ENCODE measurements at regions not wholly inside any gene's neighbourhood (a gene's known extent, or its start where the extent isn't known, plus 50 kb on each side); places are given as distances from the start of the nearest gene placed in this dataset.

DNA sequence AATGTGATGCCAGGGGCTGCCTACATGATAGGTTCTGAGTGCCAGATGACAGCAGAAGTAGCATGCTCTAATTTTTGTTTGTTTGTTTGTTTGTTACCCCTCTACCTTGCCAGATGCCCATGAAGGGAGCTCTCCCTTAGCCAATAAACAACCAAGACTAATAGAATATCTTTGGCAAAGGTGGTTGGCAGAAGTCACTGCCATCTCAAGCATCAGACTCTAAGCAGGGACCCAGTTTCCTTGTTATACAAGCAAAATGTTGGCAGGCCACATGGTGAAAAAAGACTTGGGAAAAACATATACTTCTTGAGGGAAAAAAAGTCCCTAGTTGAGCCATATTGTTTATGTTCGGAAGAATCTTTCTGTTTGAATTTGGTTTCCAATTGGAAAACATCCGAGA, 609.0 kb upstream of the CFAP20DC start:
- Histone ChIP-seq H3F3A (ENCODE audit: insufficient read depth, low read depth) (peaks cover 1% of the 10 kb centered on the region; the same call in 1 of the 2 replicates), H3K4me1 (replicated peaks; ENCODE audit: insufficient read depth) (peaks cover 23% of the 10 kb centered on the region), H3K79me2 (ENCODE audit: low read depth) (no peaks in the 10 kb centered on the region), H3K9me3 (ENCODE audit: insufficient read depth, low read depth) (no peaks in the 10 kb centered on the region), H3K4me2 (no peak overlapping the region), H3K4me3 (no peak overlapping the region), H3K27me3 (ENCODE audit: insufficient read depth, low read depth) (0 out of 2 replicates have a peak, but pooled peaks cover 4% of the 10 kb centered on the region), H3K36me3 (ENCODE audit: low read depth) (no peaks in the 10 kb centered on the region), H2AFZ (no peak overlapping the region), H4K20me1 (ENCODE audit: insufficient read depth) (no peaks in the 10 kb centered on the region), H3K9me2 (ENCODE audit: insufficient read depth) (no peaks in the 10 kb centered on the region), H3K27ac (no peak overlapping the region)
- no TSS peak for BruUV-seq (replicated peaks)
- intact Hi-C loops (cut with micrococcal nuclease; ENCODE audit: unreplicated experiment) = no loop called here
- DNase-seq = no peak
- TF ChIP-seq CTCF (conservative IDR thresholded peaks at IDR 0.05) = no peak
- no peak for TF ChIP-seq EZH2 (IDR thresholded peaks at IDR 0.05; ENCODE audit: low read depth)
- CTCF ChIA-PET = no interaction called here
- POLR2A ChIA-PET (ENCODE audit: unreplicated experiment) = no interaction called here

DNA sequence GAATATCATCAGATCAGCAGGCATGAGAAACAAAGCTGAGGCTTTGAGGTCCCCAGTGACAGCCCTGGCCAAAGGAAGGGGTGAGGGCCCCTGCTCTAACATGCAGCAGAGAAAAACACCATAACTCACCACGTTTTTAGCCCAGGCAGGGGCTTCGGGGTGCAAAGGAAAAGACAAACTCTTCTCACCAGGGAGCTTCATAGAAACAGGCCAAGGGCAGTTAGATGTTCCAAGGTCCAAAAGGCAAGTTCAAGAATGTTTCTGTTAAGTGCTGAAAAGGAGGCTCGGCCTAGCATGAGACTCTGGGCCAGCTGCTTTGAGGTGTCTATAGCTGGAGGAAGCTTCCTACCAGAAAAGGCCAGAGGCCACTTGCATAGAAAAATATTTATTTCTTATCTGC, 608.4 kb upstream of the CFAP20DC start:
- H4K20me1 ChIP-seq (ENCODE audit: insufficient read depth) = no peaks in the 10 kb centered on the region
- H3K4me2 ChIP-seq = no peak overlapping the region
- TF ChIP-seq CTCF (conservative IDR thresholded peaks at IDR 0.05) (no peak), EZH2 (IDR thresholded peaks at IDR 0.05; ENCODE audit: low read depth) (no peak)
- H2AFZ ChIP-seq = no peak overlapping the region
- H3K27ac ChIP-seq = no peak overlapping the region
- H3K36me3 ChIP-seq (ENCODE audit: low read depth) = no peaks in the 10 kb centered on the region
- H3F3A ChIP-seq (ENCODE audit: insufficient read depth, low read depth) = no peaks in the 10 kb centered on the region
- no TSS peak for BruUV-seq (replicated peaks)
- intact Hi-C loops (cut with micrococcal nuclease; ENCODE audit: unreplicated experiment) = no loop called here
- CTCF ChIA-PET = no interaction called here
- no peak for DNase-seq
- POLR2A ChIA-PET (ENCODE audit: unreplicated experiment) = no interaction called here
- no peaks in the 10 kb centered on the region for H3K9me3 ChIP-seq (ENCODE audit: insufficient read depth, low read depth)
- H3K9me2 ChIP-seq (ENCODE audit: insufficient read depth) = no peaks in the 10 kb centered on the region
- H3K4me3 ChIP-seq = no peak overlapping the region
- H3K4me1 ChIP-seq (replicated peaks; ENCODE audit: insufficient read depth) = peaks cover 26% of the 10 kb centered on the region
- 0 out of 2 replicates have a peak, but pooled peaks cover 4% of the 10 kb centered on the region for H3K27me3 ChIP-seq (ENCODE audit: insufficient read depth, low read depth)
- no peaks in the 10 kb centered on the region for H3K79me2 ChIP-seq (ENCODE audit: low read depth)

DNA sequence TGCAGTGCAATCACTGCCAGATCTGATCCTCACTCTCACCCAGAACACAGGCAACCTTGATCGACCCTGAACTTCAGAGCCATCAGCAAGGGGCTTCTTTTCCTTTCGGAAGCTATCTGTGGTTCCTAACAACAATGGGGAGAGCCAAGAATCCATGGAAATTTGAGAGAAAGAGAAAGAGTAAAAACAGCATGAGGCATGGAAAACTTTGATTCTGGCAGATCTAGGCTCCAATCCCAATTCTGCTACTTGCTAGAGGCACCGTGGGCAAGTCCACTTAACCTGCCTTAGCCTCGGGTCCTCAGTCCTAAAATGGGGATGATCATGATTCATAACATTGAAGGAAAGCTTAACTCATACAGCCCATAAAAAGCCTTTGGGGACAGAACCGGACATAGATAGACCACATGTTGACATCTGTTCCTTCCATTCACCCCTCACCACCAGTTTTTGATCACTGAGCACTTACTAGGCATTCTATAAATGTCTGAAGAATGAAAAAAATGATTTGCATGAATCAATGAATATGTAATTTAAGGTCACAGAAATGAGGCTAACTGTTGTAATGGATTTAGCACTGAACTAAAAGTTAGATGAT, 605.7 kb upstream of the CFAP20DC start:
- ChIA-PET POLR2A (ENCODE audit: unreplicated experiment) (no interaction called here), CTCF (no interaction called here)
- no peak overlapping the region for H3K27ac ChIP-seq
- H3K36me3 ChIP-seq (ENCODE audit: low read depth) = no peaks in the 10 kb centered on the region
- H3F3A ChIP-seq (ENCODE audit: insufficient read depth, low read depth) = no peaks in the 10 kb centered on the region
- no peak for DNase-seq
- TF ChIP-seq CTCF (conservative IDR thresholded peaks at IDR 0.05) = no peak
- TF ChIP-seq EZH2 (IDR thresholded peaks at IDR 0.05; ENCODE audit: low read depth) = no peak
- no peaks in the 10 kb centered on the region for H4K20me1 ChIP-seq (ENCODE audit: insufficient read depth)
- H3K27me3 ChIP-seq (ENCODE audit: insufficient read depth, low read depth) = 0 out of 2 replicates have a peak, but pooled peaks cover 4% of the 10 kb centered on the region
- H3K79me2 ChIP-seq (ENCODE audit: low read depth) = no peaks in the 10 kb centered on the region
- H2AFZ ChIP-seq = no peak overlapping the region
- BruUV-seq (replicated peaks) = no TSS peak
- H3K9me3 ChIP-seq (ENCODE audit: insufficient read depth, low read depth) = no peaks in the 10 kb centered on the region
- no peak overlapping the region for H3K4me2 ChIP-seq
- no peaks in the 10 kb centered on the region for H3K9me2 ChIP-seq (ENCODE audit: insufficient read depth)
- peaks cover 17% of the 10 kb centered on the region for H3K4me1 ChIP-seq (replicated peaks; ENCODE audit: insufficient read depth)
- intact Hi-C loops (cut with micrococcal nuclease; ENCODE audit: unreplicated experiment) = no loop called here
- no peak overlapping the region for H3K4me3 ChIP-seq

All from PC-9 (cell line).